SK-N-MC (cell line): ENCODE measurements at regions not wholly inside any gene's neighbourhood (a gene's known extent, or its start where the extent isn't known, plus 50 kb on each side); places are given as distances from the start of the nearest gene placed in this dataset.

Source experiments
- DNase-seq: peaks from one replicate; pipeline ENCODE4 v3.0.0-alpha.2; 2011; ENCODE audit warnings: low read depth, low spot score
- H3K27ac ChIP-seq: fragments of 200-600 bp; sonication (generic); 2 replicates; pipeline ENCODE4 v1.5.1; 2016; ENCODE audit warnings: mixed run types
- H3K36me3 ChIP-seq: fragments of 200-600 bp; sonication (generic); 2 replicates; pipeline ENCODE4 v1.6.1; 2017; ENCODE audit warnings: antibody characterized with exemption, low read length, mixed read lengths; ENCODE audit not compliant: insufficient read depth
- H3K4me3 ChIP-seq: fragments of 200-600 bp; sonication (generic); 2 replicates; pipeline ENCODE4 v1.5.1; 2016
- H3K9ac ChIP-seq: fragments of 200-600 bp; sonication (generic); 2 replicates; pipeline ENCODE4 v1.8.0; 2017; ENCODE audit warnings: mixed run types, mixed read lengths; ENCODE audit not compliant: insufficient read length
- H3K9me3 ChIP-seq: fragments of 200-600 bp; sonication (generic); 2 replicates; pipeline ENCODE4 v1.6.1; 2017; ENCODE audit warnings: low read depth, mild to moderate bottlenecking, antibody characterized with exemption, low read length, moderate library complexity, mixed read lengths
- EZH2 ChIP-seq: fragments of 200-600 bp; sonication (generic); IDR thresholded peaks from one replicate; pipeline ENCODE4 v1.6.1; 2017; ENCODE audit warnings: antibody characterized with exemption
- FOXP2 ChIP-seq: optimal IDR thresholded peaks from 2 replicates; pipeline ENCODE3; 2011; ENCODE audit warnings: mild to moderate bottlenecking, moderate library complexity; ENCODE audit not compliant: insufficient read depth; ENCODE audit errors: extremely low read length, control extremely low read depth
- POLR2AphosphoS5 ChIP-seq: IDR thresholded peaks from 2 replicates; pipeline ENCODE4 v1.6.1; 2012; ENCODE audit warnings: mild to moderate bottlenecking, low read depth, low read length, borderline replicate concordance

- no peak overlapping the region for H3K9ac ChIP-seq
- no peak overlapping the region for H3K27ac ChIP-seq
- TF ChIP-seq FOXP2 (no peak), EZH2 (no peak), POLR2AphosphoS5 (no peak)
- H3K9me3 ChIP-seq = no peaks in the 10 kb centered on the region
- no peak for DNase-seq
- no peak overlapping the region for H3K4me3 ChIP-seq
- no peaks in the 10 kb centered on the region for H3K36me3 ChIP-seq
These were observed 91.4 kb upstream of the CTSC start for GRCh38 chr11:88428959-88429358.

GRCh38 chr11:88427719-88428118 is 90.2 kb upstream of the CTSC start:
- TF ChIP-seq FOXP2 (no peak), EZH2 (no peak), POLR2AphosphoS5 (no peak)
- DNase-seq = no peak
- H3K9me3 ChIP-seq = no peaks in the 10 kb centered on the region

GRCh38 chr11:88424881-88425280 is 87.3 kb upstream of the CTSC start:
- no peak overlapping the region for H3K9ac ChIP-seq
- no peaks in the 10 kb centered on the region for H3K9me3 ChIP-seq
- no peak overlapping the region for H3K4me3 ChIP-seq
- H3K27ac ChIP-seq = no peak overlapping the region
- TF ChIP-seq POLR2AphosphoS5 (no peak), EZH2 (no peak), FOXP2 (no peak)
- H3K36me3 ChIP-seq = no peaks in the 10 kb centered on the region
- no peak for DNase-seq

More at GRCh38 chr11:88427719-88428118, 90.2 kb upstream of the CTSC start:
- Histone ChIP-seq H3K27ac (no peak overlapping the region), H3K36me3 (no peaks in the 10 kb centered on the region), H3K9ac (no peak overlapping the region), H3K4me3 (no peak overlapping the region)

GRCh38 chr11:88421530-88421929 is 84.0 kb upstream of the CTSC start:
- H3K27ac ChIP-seq = no peak overlapping the region
- no peak overlapping the region for H3K9ac ChIP-seq
- TF ChIP-seq POLR2AphosphoS5 (peak; percentile 20; the same call in 1 of the 2 replicates), EZH2 (no peak)

GRCh38 chr11:88420165-88420791 is 82.7 kb upstream of the CTSC start:
- Histone ChIP-seq H3K27ac (no peak overlapping the region), H3K4me3 (no peak overlapping the region), H3K9ac (no peak overlapping the region), H3K9me3 (no peaks in the 10 kb centered on the region), H3K36me3 (no peaks in the 10 kb centered on the region)
- DNase-seq = no peak
- TF ChIP-seq POLR2AphosphoS5 (no peak), FOXP2 (no peak), EZH2 (no peak)

More at GRCh38 chr11:88421530-88421929, 84.0 kb upstream of the CTSC start:
- H3K36me3 ChIP-seq = no peaks in the 10 kb centered on the region
- H3K4me3 ChIP-seq = no peak overlapping the region
- no peaks in the 10 kb centered on the region for H3K9me3 ChIP-seq
- peak; percentile 24 for DNase-seq

- no peak for DNase-seq
- no peak for TF ChIP-seq FOXP2
- no peak for TF ChIP-seq POLR2AphosphoS5
- TF ChIP-seq EZH2 = no peak
These were observed 81.0 kb upstream of the CTSC start for GRCh38 chr11:88418508-88418907.

GRCh38 chr11:88415495-88415894 is 78.0 kb upstream of the CTSC start:
- no peak for DNase-seq
- H3K36me3 ChIP-seq = no peaks in the 10 kb centered on the region
- H3K9ac ChIP-seq = no peak overlapping the region
- H3K27ac ChIP-seq = no peak overlapping the region
- TF ChIP-seq EZH2 (no peak), FOXP2 (no peak), POLR2AphosphoS5 (no peak)
- no peak overlapping the region for H3K4me3 ChIP-seq
- H3K9me3 ChIP-seq = no peaks in the 10 kb centered on the region

More at GRCh38 chr11:88418508-88418907, 81.0 kb upstream of the CTSC start:
- Histone ChIP-seq H3K27ac (no peak overlapping the region), H3K9ac (no peak overlapping the region), H3K36me3 (no peaks in the 10 kb centered on the region), H3K9me3 (no peaks in the 10 kb centered on the region), H3K4me3 (no peak overlapping the region)

GRCh38 chr11:88414981-88415413 is 77.5 kb upstream of the CTSC start:
- Histone ChIP-seq H3K36me3 (no peaks in the 10 kb centered on the region), H3K9me3 (no peaks in the 10 kb centered on the region), H3K27ac (no peak overlapping the region), H3K4me3 (no peak overlapping the region), H3K9ac (no peak overlapping the region)
- DNase-seq = no peak
- TF ChIP-seq FOXP2 (no peak), EZH2 (no peak), POLR2AphosphoS5 (no peak)

GRCh38 chr11:88414385-88414861 is 76.9 kb upstream of the CTSC start:
- Histone ChIP-seq H3K27ac (no peak overlapping the region), H3K36me3 (no peaks in the 10 kb centered on the region), H3K9me3 (no peaks in the 10 kb centered on the region), H3K9ac (no peak overlapping the region), H3K4me3 (no peak overlapping the region)
- DNase-seq = no peak
- TF ChIP-seq POLR2AphosphoS5 = no peak
- TF ChIP-seq FOXP2 = no peak
- TF ChIP-seq EZH2 = no peak
